Non-pigmented ciliary epithelial cell (primary cell): ENCODE measurements at regions not wholly inside any gene's neighbourhood (a gene's known extent, or its start where the extent isn't known, plus 50 kb on each side); places are given as distances from the start of the nearest gene placed in this dataset.

Experiments
- DNase-seq: peaks from one replicate; pipeline ENCODE4 v3.0.0-alpha.2; 2010; ENCODE audit warnings: low read depth

DNA sequence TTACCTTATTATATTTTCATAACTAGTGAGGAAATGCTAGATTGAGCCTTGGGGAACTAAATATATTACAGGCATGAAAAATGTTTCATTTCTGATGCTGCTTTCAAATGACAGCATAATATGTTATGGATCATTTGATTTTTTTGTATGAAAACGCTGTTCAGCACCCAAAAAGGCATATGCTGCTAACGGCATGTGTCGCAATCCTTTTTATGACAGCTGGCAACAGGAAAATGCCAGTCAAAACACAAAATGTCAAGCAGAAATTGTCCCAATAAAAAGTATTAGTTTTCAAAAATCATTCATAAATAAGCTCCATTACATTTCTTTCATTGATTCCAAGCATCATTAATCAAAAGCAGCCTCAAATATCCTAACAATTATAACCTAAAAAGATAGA is 1244.5 kb downstream of the PCDH7 start:
- no peak for DNase-seq

DNA sequence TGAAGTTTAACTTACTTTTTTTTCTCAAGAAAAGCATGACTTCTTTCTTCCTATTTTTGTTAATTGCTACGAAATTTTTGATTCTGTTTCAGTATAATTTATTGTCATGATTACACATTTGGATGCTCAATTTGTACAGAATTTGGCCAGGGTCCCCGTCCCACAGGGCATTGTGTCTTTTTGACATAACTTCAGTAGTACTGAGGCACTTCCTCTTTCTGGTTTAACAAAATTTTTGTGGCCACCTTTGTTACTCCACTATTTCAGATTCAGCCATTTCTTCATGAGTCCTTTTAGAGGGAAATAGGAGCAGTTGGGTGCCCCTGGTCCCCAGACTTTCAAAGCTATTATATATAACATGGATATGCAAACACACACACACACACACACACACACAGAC is 1248.7 kb downstream of the PCDH7 start:
- DNase-seq = no peak

DNA sequence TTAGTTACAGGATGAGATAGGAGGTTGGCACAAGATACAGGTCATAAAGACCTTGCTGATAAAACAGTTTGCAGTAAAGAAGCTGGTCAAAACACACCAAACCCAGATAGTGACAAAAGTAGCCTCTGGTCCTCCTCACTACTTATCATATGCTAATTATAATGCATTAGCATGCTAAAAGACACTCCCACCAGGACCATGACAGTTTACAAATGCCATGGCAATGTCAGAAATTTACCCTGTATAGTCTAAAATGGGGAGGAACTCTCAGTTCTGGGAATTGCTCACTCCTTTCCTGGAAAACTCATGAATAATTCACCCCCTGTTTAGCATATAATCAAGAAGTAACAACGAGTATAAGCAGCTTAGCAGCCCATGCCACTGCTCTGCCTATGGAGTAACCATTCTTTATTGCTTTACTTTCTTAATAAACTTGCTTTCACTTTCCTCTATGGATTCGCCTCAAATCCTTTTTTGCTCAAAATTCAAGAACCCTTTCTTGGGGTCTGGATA is 1254.4 kb downstream of the PCDH7 start:
- no peak for DNase-seq

DNA sequence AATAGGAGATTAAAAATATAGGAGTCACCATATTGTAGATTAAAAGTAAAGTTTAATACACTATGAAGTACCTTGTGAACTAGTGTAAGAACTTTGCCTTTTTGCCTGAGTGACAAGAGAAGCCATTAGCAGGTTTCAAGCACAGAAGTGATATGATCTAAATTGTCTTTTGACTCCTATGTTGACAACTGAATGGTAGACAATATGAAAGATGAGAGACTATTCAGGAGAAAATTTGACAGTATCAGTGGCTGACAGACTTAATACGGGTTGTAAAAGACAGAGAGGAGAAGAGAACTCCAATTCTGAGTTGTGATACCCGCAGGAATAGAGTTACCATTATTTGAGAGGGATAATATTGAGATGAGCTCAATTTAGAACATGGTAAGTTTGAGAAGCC is 1259.8 kb downstream of the PCDH7 start:
- DNase-seq = no peak

DNA sequence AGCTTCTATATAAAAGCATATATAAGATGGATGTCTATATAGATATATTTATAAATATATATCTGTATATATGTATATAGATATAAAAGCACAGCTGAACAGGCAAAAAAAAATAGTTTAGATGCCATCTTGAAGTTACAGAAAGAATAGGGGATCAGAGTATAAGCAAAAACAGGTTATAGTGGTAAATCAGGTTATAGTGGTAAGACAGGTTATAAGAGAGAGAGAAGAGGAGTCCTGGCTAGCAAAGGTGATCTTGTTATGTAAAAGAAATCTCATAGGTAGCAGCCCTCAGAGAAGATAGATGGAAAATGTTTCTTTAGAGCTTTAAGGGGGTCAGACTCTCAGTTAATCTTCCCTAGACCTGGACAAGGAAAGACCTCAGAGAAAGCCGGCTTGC is 1263.1 kb downstream of the PCDH7 start:
- DNase-seq = no peak

DNA sequence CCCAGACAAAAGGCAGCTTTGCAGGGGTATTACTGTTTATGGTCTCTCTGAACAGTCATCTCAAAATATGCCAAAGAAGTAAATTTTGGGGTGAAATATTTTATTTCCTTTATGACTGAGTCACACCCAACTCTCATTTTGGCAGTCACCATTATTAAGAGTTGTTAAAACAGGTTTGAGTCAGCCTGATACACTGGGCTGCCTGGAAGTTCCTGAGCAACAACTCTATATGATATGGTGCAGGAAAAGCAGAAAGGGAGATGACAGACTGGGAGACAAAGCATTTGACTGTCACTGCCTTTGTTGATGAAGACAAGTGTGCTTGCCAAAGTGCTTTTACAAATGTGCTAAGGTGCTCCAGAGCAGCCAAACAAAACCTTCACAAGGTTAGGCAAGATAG is 1263.5 kb downstream of the PCDH7 start:
- DNase-seq = no peak

DNA sequence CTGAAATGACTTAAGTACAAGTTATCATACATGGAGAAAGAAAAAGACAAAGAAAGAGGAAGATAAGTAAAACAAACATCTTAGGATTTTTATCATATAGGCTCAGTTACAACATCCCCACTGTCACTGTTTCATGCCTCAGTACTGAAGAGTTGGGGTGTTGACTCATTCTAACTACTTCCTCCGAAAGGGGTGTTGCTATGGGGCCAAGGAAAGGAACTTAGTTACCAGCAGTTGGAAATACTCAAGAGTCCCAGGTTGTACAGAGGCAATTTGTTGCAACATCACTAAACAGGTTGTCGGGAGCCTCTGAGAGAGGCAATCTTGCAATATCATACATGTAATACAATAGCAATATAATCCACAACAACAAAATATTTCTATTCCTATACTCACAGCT is 1264.7 kb downstream of the PCDH7 start:
- no peak for DNase-seq

DNA sequence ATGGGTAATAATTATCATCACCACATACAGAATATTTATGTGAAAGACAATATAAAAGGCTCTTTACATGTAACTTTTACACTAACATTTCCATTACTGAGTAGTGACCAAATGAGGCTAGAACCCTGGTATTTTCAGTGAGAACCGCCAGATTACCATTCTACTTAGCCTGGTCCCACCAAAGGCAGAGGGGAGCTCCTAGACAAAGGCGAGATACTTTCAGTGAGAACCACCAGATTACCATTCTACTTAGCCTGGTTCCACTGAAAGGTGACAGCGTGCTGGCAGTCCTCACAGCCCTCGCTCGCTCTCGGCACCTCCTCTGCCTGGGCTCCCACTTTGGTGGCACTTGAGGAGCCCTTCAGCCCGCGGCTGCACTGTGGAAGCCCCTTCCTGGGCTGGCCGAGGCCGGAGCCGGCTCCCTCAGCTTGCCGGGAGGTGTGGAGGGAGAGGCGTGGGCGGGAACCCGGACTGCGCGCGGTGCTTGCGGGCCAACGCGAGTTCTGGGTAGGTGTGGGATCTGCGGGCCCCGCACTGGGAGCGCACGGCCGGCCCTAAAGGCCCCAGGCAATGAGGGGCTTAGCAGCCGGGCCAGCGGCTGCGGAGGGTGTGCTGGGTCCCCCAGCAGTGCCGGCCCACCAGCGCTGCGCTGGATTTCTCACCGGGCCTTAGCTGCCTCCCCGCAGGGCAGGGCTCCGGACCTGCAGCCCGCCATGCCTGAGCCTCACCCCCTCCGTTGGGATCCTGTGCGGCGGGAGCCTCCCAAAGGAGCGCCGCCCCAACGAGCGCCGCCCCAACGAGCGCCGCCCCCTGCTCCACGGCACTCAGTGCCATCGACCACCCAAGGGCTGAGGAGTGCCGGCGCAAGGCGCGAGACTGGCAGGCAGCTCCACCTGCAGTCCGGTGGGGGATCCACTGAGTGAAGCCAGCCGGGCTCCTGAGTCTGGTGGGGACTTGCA is 1276.1 kb downstream of the PCDH7 start:
- no peak for DNase-seq

DNA sequence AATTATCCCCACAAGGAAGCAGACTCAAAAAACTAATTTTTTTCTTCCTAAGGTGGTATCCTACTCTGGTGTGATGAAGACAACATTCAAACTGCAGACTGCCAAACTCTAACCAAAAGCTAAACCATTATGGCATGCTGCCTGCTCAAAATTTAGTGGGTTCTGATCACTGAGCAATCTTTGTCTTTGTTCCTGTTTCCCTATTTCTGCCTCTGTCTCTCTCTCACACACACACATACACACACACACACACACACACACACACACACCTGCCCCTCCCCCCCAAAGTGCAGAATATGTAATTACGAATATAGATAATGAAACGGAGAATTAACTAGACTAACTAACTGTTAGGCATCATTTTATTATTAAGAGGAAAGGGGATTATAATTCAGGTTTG is 1278.6 kb downstream of the PCDH7 start:
- DNase-seq = no peak

DNA sequence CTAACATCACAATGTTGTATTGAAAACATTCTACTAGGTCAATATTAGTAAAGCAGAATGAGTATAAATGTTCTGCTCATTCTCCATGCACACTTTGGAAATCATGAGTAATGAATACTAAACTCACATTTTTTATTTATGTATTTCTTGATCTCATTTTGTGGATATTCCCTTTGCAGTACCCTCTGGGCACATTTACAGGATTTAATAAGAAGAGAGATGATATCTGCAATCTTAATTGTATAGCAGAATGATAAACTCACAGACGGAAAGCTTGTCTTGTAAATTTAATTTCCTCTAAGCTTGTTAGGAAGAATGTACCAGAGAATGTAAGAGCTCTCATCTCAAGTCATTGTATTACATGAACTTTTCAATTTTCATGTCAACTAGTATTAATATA is 1279.7 kb downstream of the PCDH7 start:
- no peak for DNase-seq

DNA sequence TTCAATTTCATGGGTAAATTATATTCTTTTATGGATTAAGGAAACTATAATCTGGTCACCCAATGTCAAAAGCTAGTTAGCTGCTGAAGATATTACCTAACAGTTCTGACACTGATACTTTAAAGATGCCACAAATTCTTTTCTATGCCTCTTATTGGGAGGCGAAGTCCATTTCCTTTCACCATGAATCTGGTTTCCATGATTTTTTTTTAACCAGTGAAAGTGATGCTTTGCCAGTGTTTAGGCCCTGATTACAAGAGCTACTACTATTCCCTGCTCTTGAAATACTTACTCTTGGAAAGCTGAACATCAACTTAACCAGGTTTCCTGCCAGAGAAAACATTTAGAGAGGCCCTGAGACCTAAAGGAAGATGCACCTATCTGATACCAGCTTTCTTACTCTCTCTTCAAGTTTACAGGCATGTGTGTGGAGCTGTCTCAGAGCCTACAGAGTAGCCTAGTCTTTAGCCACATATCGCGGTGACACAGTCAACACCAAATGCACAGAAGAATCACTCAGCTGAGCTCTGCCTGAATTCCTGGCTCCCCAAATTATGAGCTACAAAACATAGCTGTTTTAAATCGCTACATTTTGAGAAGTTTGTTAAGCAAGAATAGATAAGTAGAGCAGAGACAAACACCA is 1280.8 kb downstream of the PCDH7 start:
- no peak for DNase-seq

DNA sequence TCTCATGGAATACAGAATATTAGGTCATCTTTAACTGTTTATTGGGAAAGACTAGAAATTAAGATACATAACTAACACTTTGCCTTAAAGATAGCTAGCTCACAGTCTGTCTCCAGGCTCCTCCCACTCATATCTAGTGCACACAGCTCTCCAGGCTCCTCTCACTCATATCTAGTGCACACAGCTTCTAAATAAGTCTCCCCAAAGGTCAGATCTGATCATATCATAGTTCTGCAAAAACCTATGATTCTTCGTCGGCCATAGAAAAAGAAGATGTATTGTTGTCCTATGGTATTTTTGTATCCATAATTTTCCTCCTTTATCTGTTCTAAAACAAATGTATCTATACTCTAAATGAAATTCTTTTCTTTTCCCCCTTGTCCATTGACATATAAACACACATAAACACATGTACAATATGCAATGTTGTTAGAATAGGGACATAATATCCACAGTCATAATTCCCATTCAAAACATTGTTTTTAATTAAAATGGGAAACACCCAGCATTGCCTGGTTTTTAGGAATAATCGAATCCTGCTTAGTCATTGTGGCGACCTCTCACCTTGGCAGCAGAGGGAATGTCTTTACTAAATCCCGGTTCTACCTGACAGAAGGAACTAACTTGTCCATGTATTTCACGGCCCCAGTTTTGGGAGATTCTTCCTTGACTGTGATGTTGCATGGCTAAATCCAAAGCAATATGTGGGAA is 1282.0 kb downstream of the PCDH7 start:
- DNase-seq = no peak

DNA sequence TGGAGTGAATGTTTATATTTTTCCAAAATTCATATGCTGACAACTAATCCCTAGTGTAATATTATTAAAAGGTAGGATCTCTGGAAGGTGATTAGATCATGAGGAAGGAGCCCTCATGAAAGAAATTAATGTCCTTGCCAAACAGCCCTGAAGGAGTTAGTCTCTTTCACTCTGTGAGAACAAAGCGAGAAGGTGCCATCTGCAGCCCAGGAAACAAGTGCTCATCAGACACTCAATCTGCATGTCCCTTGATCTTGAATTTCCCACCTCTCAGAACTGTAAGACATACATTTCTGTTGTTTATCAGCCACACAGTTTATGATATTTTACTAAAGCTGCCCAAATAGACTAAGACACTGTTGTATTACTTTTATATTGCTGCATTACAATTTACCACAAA is 1283.4 kb downstream of the PCDH7 start:
- DNase-seq = no peak

DNA sequence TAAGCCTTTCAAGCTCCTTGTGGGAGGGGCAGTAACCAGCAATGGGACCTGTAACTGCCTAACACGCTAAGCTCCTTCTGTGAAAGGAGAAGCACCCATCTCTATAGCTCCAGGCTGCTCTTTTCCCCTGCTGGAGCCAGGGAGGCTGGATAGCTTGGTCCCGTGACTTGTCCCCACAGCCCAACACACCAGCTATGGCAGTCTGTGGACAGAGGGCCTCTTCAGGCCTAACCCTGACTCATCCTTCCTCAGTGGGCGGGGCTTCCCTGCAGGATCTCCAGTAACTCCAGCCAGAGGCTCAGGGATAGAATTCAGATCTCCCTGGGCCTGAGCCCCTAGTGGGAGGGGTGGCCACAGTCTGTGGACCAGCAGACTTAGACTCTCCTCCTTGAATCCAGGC is 1290.1 kb downstream of the PCDH7 start:
- DNase-seq = no peak

DNA sequence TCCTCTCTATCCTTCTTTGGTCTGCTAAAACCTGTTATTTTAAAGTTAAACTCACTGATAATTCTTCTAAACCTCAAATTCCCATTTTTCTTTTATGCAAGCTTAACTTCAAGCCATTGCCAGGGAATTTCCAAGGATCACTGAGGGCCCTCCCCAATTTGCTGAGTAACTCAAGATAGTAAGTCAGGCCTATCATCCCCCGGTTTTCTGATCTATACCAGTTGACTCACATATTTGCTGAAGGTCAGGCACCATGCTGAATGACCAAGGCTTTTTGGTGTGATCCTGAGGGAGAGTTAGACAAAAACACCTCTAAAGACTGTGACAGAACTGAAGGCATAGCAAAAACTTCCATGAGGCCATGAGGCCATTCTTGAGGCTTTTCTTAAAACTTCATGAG is 1301.9 kb downstream of the PCDH7 start:
- DNase-seq = no peak

DNA sequence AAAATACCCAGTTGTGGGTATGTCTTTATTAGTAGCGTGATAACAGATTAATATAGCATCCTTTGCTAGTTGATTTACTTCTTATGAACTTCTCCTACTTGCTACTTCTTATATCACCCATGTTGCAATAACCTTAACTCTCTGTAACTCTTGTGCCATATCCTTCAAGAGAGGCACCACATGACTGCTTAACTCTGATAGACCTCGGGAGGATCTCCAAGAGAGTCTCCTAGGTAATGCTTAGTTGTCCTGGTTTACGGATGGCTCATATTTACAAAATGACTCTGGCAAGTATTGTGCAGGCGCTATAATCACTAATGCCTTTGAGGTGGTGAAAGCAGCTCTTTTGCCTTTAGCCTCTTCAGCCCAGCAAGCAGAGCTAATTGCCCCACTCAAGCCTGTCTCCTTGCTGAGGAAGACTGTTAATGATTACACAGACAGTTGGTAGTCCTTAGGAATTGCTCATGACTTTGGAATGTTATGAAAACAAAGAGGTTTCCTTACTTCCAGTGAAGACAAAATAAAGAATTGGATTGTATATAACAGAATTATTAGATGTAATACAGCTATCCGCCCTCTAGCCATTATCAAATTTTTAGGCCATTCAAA is 1305.8 kb downstream of the PCDH7 start:
- DNase-seq = no peak

DNA sequence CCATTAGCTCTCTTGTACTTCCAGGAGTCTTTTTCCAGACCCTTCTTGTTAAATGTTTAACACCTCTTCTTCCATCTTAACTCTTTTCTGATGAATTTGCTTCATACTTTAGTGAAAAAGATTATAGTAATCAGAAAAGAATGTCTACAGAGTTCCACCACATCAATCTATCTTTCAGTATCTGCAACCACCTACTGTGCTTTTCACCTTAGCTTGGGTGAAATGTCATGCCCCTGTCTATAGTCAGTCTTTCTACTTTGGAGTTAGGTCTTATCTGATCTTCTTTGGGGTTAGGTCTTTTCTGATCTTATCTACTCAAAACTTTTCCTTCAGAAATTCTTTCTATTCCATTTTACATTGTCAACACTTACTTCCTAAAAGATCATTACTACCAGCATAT is 1310.2 kb downstream of the PCDH7 start:
- DNase-seq = no peak

DNA sequence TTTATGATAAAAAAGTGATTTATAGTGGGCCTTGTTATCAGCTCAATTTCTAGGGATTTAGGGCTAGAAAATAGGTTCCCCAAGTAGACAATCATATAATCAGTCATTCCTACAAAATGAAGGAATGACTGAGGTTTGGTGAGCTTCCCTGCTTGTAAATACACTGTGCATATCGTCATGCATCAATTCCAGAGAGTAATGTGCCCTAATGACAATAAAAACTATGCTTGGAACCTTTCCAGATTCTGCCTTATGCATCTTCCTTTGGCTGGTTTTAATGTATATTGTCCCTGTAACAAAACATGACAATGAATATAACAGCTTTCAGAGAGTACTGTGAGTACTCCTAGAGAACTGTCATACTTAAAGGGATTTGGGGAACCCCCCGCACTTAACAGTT is 1310.9 kb downstream of the PCDH7 start:
- DNase-seq = no peak

DNA sequence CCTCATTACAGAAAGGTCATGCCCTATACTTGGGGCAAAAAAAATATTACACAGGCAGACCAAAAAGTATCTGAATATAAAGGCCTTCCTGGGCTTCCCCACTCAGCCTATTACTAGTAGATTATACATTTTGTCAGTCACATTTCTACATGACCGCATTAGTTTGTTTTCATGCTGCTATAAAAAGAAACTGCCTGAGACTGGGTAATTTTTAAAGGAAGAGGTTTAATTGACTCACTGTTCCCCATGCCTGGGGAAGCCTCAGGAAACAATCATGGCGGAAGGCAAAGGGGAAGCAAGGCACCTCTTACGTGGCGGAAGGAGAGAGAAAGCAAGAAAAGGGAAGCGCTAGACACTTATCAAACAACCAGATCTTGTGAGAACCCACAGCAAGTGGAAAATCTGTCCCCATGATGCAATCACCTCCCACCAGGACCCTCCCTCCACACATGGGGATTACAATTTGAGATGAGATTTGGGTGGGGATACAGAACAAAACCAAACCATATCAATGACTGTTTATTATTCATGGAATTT is 1312.0 kb downstream of the PCDH7 start:
- DNase-seq = no peak

DNA sequence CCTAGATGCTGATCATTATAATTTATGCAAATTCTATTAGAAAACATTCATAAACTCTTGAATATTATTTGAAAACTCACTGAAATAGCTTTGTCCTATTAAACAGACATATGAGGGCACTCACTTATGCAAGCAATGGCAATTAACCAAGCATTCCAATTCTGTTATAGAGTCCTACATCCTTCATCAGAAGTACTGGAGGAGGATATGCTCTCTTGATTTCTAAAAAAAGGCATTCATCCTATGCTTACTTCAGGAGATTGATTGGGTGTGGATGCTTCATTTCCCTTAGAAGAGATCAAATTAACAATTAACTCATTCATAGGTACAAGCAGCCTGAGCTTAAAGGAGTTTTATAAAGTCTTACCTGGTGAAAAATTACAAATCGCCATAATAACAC is 1317.2 kb downstream of the PCDH7 start:
- DNase-seq = no peak

DNA sequence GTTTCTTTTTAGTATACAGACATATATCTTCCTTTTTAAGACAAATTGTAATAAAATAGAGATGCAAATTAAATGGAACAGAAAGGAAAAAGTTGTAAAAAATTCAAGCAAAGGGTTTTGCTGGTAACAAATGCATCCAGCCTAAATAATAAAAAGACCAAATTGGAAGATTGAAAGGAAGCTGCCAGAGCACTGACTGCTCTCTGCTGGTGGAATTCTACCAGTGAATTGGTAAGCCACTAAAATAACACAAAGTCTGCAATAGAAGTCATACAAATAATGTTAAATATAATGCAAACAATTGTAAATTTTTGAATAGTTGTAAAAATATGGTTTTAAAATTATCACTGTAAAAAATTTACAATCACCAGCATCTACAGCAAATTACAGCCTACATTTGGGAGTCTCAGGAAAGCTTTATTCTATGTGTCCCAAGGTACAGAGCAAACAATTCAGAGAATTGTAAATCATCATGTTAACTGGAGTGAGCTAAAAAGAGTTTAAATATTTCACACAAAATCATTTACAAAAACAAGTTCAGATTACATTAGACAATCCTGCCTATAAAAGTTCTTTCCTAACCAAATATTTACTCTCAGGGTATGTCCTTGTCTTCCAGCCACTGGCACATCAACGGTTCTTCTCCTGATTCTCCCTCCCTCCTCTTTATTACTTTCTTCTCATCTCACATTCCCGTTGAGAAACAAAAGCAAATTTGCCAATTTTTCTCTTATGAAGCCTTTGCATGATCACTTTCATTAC is 1322.5 kb downstream of the PCDH7 start:
- DNase-seq = no peak
